HG03565 (cell line): ENCODE measurements at regions not wholly inside any gene's neighbourhood (a gene's known extent, or its start where the extent isn't known, plus 50 kb on each side); places are given as distances from the start of the nearest gene placed in this dataset.

ENCODE experiments used
- ATAC-seq: cut with Tn5 transposase; IDR thresholded peaks from one replicate; pipeline ENCODE4 v1.9.1; 2021; ENCODE audit warnings: mild to moderate bottlenecking, moderate library complexity; ENCODE audit not compliant: unreplicated experiment

DNA sequence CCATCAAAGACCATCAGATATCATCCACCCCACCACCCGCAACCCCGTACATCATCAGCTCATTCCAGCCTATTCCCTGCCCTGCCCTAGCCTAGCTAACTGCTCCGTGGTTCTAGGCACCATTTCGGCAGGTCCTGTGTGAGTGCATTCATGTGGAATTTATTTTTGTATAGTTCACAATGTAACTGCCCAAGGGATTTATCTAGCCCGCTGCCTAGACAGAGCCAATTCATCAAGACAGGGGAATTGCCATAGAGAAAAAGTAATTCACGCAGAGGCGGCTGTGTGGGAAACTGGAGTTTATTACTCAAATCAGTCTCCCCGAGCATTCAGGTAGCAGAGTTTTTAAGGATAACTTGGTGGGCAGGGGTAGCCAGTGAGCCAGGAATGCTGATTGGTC is 109.2 kb upstream of the UBL3 start:
- no peak for ATAC-seq

DNA sequence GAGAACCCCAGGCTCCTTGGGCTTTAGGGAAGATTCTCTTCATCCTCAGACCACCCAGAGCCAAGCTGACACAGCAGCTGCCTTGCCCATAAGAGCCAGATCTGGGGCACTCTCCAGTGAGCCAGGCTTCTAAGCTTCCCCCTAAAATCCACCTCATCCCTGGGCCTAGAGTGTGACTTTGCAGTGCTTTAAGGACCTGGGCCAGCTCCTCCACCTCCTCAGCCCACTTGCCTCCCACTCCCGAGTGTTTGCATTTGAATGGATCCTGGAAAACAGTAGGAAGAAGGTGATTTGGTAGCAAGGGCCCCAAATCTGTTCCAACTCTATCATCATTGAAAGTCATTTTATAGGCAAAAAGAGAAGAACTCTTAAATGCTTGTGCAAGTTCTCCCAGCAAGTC is 108.7 kb upstream of the UBL3 start:
- no peak for ATAC-seq

DNA sequence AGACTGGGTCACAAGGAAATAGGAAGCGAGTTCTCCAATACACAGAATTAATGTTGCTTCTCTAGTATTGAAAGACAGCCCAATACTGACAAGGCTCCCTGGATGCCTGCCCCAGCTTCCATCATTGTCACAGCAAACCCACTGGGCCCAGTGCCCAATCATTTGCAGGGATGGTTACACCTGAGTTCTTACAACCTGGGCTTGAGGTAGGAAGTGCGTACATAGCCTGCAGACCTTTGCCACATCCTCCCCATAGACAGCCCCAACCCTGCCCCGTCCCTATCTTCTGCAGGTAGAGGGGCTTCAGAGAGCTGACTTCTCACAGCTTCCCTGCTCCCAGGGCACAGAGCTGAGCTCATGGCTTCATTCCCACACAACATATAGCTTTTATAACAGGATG is 108.1 kb upstream of the UBL3 start:
- ATAC-seq, result no peak

DNA sequence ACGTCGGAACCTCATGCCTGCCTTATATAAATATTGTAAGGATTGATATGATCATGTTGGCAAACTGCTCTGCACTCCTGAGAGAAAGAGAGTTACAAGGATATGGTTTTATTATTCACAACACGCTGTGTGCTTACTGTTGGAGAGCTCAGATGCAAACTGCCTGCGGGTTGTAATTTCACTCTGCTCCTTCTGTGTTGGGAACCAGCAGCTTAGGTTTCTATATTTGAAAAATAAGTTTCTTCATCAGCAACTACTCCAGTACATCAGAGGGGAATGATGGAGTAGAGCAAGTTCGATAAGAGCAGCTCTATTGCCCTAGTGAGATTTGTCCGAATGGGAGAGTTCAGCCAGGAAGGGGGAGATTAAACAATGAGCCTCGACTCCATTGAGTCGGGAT is 106.9 kb upstream of the UBL3 start:
- no peak for ATAC-seq

DNA sequence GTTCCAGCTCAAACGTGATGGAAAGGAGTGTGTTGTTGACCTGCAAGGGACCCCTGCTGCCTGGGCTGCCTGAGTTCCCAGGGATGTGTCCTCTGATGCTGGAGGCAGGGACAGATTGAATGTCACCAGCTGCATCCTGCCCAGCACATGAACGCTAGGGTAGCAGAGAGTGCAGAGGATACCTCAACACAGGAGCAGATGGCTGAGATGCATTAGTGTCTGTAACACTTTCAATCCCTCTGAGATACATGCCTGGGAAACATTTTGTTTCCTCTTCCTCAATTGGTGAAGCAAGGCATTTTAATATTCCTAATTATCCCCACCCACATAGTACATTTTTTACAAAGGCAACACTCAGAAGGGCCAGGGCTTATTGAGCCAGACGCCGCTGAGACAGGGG is 106.4 kb upstream of the UBL3 start:
- no peak for ATAC-seq

DNA sequence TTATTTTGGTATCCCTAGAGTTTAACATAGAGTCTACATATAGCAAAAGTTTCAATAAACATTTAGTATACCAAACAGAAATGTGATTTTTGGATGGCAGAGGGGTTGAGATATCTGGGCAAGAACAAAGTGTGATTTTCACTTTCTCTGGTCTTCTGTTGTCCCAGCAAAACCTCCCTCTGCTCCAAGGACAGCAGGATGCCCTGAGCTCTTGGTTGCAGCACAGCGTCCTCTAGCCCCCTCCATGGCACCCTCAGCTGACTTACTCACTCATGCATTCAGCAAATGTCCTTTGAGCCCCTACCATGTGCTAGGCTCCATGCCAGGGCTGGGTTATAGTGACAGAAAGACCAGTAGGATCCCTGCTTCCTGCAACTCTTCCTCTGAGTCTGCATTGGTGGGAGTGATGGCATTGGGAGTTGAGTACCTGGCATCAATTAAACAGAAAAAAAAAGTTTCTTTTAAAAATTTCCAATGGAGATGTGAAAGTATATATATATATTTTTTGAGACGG is 104.8 kb upstream of the UBL3 start:
- ATAC-seq, result no peak

- no peak for ATAC-seq
Observed at GRCh38 chr13:29954082-29955028, 103.9 kb upstream of the UBL3 start.

DNA sequence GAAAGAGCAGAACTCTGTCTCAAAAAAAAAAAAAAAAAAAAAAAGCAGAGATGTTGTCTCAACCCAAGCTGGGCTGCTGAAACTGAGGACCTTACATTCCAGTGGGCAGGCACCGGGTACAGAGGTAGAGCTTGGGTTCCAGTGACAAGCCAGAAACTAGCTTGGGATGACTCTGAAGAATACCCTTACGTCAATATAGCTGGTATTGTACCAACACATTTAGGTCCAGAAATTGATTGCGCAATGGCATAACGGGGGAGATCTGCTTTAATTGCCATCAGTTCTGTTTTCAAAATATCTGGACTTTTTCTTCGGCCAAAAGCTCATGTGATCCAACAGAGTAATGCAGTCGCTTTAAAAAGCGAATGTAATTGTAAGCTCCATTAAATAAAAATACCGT is 103.1 kb upstream of the UBL3 start:
- no peak for ATAC-seq

DNA sequence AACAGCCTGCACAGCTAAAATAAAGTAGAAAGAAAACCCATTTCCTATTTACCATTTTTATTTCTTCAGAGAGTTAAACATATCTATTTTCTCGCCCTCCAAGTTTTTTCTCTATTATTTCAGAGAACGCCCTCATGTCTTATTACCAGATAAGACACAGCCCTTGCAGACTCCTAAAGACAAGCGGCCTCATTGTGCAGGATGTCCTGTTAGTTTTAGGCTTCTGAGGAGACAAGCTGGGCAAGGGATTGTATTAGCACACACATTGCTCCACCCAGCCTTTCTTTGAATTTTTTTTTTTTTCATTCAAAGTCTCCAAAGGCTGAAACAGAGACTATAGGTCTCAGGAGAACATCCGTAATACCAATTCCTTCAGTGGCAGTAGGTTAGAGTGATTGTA is 101.8 kb upstream of the UBL3 start:
- ATAC-seq, result no peak

GRCh38 chr13:29948791-29949190 is 98.4 kb upstream of the UBL3 start:
- ATAC-seq, result no peak

GRCh38 chr13:29948244-29948643 is 97.8 kb upstream of the UBL3 start:
- no peak for ATAC-seq

DNA sequence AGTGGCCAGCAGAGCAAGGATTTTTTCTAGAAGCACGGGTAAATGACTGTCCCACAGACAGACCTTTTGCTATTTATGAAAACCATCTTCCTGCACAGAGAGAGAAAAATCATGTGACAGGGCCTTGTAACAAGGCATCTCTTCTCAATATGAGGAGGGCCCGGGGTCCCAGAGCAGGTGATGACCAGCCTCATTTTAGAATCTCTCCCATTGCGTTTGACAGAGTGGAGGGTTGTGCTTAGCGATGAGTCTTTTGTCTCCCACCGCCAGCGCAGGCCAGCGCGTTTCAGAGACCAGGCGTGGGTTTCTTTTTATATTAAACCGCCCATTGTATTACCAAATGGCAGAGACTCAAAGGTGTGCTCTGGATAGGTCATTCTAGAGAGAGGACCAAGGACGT is 97.4 kb upstream of the UBL3 start:
- no peak for ATAC-seq

DNA sequence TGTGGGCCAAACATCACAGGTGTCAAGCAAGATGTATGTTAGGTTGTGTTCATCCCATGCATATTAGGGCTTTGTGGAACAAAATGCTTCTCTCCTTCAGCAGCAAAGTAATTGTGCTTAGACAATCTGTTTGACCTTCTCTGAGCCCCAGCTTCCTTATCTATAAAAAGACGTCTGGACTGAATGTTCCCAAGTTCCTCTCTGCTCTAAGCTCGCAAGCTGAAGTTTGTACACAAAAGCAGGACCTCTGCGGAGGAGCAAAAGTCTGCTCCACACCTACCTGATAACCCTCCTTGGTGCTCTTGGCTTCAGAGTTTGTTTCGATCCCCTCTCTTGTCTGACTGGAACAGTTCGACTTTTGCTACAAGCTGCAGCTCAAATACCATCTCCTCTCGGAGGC is 95.7 kb upstream of the UBL3 start:
- ATAC-seq, result no peak

GRCh38 chr13:29943686-29944085 is 93.3 kb upstream of the UBL3 start:
- ATAC-seq, result no peak

- no peak for ATAC-seq
Observed at GRCh38 chr13:29943273-29943672, 92.9 kb upstream of the UBL3 start.

GRCh38 chr13:29940715-29941114 is 90.3 kb upstream of the UBL3 start:
- ATAC-seq, result no peak

- ATAC-seq, result no peak
Observed at GRCh38 chr13:29939158-29939557, 88.7 kb upstream of the UBL3 start.

DNA sequence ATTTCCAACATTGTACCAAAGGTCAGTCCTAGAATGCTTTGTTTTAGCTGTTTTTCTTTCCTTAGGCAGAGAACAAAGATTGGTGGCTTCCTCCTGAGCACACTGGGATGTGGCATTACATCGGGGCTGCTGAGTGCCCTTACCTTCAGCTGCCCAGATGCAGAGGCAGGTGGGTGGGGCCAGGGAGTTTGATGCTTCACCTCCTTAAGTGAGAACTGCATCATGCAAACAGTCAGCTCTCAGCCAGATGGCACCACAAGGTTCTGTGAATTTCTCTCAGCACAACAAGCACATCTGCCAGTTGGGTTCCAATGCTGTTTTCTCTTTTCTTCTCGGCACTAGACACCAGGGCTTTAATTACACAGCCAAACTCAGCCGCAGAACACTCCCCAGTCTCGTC is 87.4 kb upstream of the UBL3 start:
- ATAC-seq, result no peak

GRCh38 chr13:29937379-29937778 is 87.0 kb upstream of the UBL3 start:
- no peak for ATAC-seq

DNA sequence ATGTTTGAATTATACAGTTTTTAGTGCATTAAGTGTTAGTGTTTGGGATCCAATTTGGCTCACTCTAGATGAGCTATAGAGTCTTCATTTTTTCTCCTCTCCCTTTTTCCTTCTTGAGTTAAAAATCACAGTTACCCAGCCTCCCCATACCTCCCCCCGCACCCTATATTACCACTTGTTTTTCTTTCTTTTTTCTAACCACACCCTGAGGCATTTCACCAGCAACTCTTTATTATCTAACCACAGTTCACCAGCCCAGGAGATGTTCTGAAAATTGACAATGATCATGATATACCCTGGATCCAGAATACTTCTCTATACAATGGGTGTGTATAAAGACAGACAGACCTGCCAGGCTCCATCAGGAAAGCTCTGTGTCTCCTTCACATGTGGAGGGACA is 86.5 kb upstream of the UBL3 start:
- ATAC-seq, result no peak

- ATAC-seq, result no peak
Observed at GRCh38 chr13:29936051-29936813, 85.8 kb upstream of the UBL3 start.
